Lower leg skin (tissue), 3 donors: ENCODE measurements at regions not wholly inside any gene's neighbourhood (a gene's known extent, or its start where the extent isn't known, plus 50 kb on each side); places are given as distances from the start of the nearest gene placed in this dataset.

Experiments
- POLR2A ChIP-seq, 2 donors: fragments of 450-650 bp; IDR thresholded peaks; one replicate each; pipeline ENCODE4 v1.6.1; 2016 to 2017; ENCODE audit warnings: antibody characterized with exemption in 2 of 2, mild to moderate bottlenecking in 1 of 2, moderate library complexity in 1 of 2
- TF ChIP-seq, protein P1 (sequence below), 3 donors: fragments of 450-650 bp; IDR thresholded peaks; one replicate each; pipeline ENCODE4 v1.5.1; 2016; ENCODE audit warnings: antibody characterized with exemption in 3 of 3, mild to moderate bottlenecking in 3 of 3, moderate library complexity in 2 of 3

DNA sequence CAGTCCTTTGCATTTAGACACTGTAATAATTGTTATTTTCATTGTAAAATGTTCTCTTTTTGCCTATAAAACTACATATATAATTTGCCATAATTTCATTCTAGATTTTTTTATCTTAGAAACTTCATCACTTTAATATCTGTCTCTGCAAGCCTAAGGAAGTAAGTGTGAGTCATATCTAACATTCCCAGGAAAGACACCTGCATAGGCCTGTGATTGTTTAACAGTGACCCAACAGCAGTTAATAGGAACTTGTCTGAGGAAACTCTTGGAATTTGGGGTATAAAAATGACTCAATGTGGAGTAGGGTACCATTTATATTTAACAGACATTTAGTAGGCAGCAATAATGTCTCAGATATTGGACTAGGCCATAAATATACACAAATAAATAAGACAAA is 229.2 kb upstream of the FAM174A start:
- TF ChIP-seq, protein P1, sequence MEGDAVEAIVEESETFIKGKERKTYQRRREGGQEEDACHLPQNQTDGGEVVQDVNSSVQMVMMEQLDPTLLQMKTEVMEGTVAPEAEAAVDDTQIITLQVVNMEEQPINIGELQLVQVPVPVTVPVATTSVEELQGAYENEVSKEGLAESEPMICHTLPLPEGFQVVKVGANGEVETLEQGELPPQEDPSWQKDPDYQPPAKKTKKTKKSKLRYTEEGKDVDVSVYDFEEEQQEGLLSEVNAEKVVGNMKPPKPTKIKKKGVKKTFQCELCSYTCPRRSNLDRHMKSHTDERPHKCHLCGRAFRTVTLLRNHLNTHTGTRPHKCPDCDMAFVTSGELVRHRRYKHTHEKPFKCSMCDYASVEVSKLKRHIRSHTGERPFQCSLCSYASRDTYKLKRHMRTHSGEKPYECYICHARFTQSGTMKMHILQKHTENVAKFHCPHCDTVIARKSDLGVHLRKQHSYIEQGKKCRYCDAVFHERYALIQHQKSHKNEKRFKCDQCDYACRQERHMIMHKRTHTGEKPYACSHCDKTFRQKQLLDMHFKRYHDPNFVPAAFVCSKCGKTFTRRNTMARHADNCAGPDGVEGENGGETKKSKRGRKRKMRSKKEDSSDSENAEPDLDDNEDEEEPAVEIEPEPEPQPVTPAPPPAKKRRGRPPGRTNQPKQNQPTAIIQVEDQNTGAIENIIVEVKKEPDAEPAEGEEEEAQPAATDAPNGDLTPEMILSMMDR (IDR thresholded peaks at IDR 0.05): no peak
- TF ChIP-seq POLR2A (IDR thresholded peaks at IDR 0.05): no peak
